HEK293 (cell line): ENCODE measurements at regions not wholly inside any gene's neighbourhood (a gene's known extent, or its start where the extent isn't known, plus 50 kb on each side); places are given as distances from the start of the nearest gene placed in this dataset.

Experiments used
- CTCF ChIA-PET: fragments of 350-600 bp; formaldehyde crosslinking; extraction: SDS; loops from one replicate; lab custom pipeline; 2021; ENCODE audit warnings: antibody characterized with exemption; lab: Yijun Ruan, JAX
- POLR2A ChIA-PET: fragments of 300-600 bp; formaldehyde crosslinking; extraction: SDS; loops from one replicate; lab custom pipeline; 2020; ENCODE audit warnings: antibody characterized with exemption, inconsistent platforms; lab: Yijun Ruan, JAX
- H3K27ac ChIP-seq: fragments of 200-500 bp; sonication (Bioruptor generic); 2 replicates; pipeline ENCODE4 v1.5.1; 2014; ENCODE audit warnings: low read depth, low read length, control low read depth, inconsistent platforms; ENCODE audit errors: extremely low read depth
- H3K36me3 ChIP-seq, 2 experiments: fragments of 200-500 bp in 1 of 2; sonication (Bioruptor generic) in 1 of 2; 1 replicate in 1 of 2; 2 replicates in 1 of 2; pipeline ENCODE4 v1.5.1; 2014 to 2017; ENCODE audit warnings: inconsistent platforms in 2 of 2, low read length in 2 of 2; ENCODE audit not compliant: control insufficient read depth in 2 of 2, insufficient read depth in 1 of 2
- H3K4me1 ChIP-seq: fragments of 200-500 bp; sonication (Bioruptor generic); 2 replicates; pipeline ENCODE4 v1.5.1; 2014; ENCODE audit warnings: mild to moderate bottlenecking, low read length, inconsistent platforms; ENCODE audit not compliant: control insufficient read depth, insufficient read depth
- H3K4me3 ChIP-seq: 2 replicates; pipeline ENCODE4 v1.5.1; 2011; ENCODE audit warnings: low read depth, mild to moderate bottlenecking, control low read depth, low read length, moderate library complexity
- H3K9me3 ChIP-seq: fragments of 200-500 bp; sonication (Bioruptor generic); 2 replicates; pipeline ENCODE4 v1.5.1; 2014; ENCODE audit warnings: low read depth, low read length, inconsistent platforms; ENCODE audit not compliant: control insufficient read depth, insufficient read depth
- AEBP2 ChIP-seq: fragments of 450-650 bp; formaldehyde crosslinking; IDR thresholded peaks from 2 replicates; pipeline ENCODE4 v1.5.1; 2016; ENCODE audit warnings: missing biosample characterization, missing genetic modification characterization, borderline replicate concordance
- BCL11B ChIP-seq: fragments of 450-650 bp; formaldehyde crosslinking; IDR thresholded peaks from 2 replicates; pipeline ENCODE4 v1.5.1; 2016; ENCODE audit warnings: low read depth, missing biosample characterization, missing genetic modification characterization
- ELK4 ChIP-seq: IDR thresholded peaks from 2 replicates; pipeline ENCODE4 v1.6.1; 2011; ENCODE audit warnings: mild to moderate bottlenecking, low read depth, low read length, borderline replicate concordance
- FEZF1 ChIP-seq: fragments of 450-650 bp; formaldehyde crosslinking; IDR thresholded peaks from 2 replicates; pipeline ENCODE4 v1.5.1; 2016; ENCODE audit warnings: missing biosample characterization, missing genetic modification characterization
- GLIS2 ChIP-seq: fragments of 450-650 bp; formaldehyde crosslinking; IDR thresholded peaks from 2 replicates; pipeline ENCODE4 v1.5.1; 2016; ENCODE audit warnings: missing biosample characterization, missing genetic modification characterization
- HIC1 ChIP-seq: fragments of 450-650 bp; formaldehyde crosslinking; IDR thresholded peaks from 2 replicates; pipeline ENCODE4 v1.5.1; 2016; ENCODE audit warnings: missing biosample characterization, missing genetic modification characterization
- IKZF3 ChIP-seq: fragments of 450-650 bp; IDR thresholded peaks from 2 replicates; pipeline ENCODE4 v1.5.0; 2018; ENCODE audit warnings: missing biosample characterization, mild to moderate bottlenecking, missing genetic modification characterization, moderate library complexity
- KLF10 ChIP-seq: fragments of 450-650 bp; IDR thresholded peaks from 2 replicates; pipeline ENCODE4 v1.5.1; 2018; ENCODE audit warnings: missing biosample characterization, mild to moderate bottlenecking, missing genetic modification characterization
- SP2 ChIP-seq: fragments of 450-650 bp; formaldehyde crosslinking; IDR thresholded peaks from 2 replicates; pipeline ENCODE4 v1.5.1; 2016; ENCODE audit warnings: missing biosample characterization, missing genetic modification characterization
- ZBTB17 ChIP-seq: fragments of 450-650 bp; formaldehyde crosslinking; IDR thresholded peaks from 2 replicates; pipeline ENCODE4 v1.5.1; 2016; ENCODE audit warnings: missing biosample characterization, missing genetic modification characterization
- ZBTB6 ChIP-seq: fragments of 450-650 bp; formaldehyde crosslinking; IDR thresholded peaks from 2 replicates; pipeline ENCODE4 v1.5.1; 2017; ENCODE audit warnings: missing biosample characterization, missing genetic modification characterization
- ZFHX2 ChIP-seq: fragments of 450-650 bp; formaldehyde crosslinking; conservative IDR thresholded peaks from 2 replicates; pipeline ENCODE4 v1.5.1; 2016; ENCODE audit warnings: missing biosample characterization, missing genetic modification characterization
- ZNF2 ChIP-seq: fragments of 450-650 bp; formaldehyde crosslinking; IDR thresholded peaks from 2 replicates; pipeline ENCODE4 v1.5.1; 2016; ENCODE audit warnings: missing biosample characterization, missing genetic modification characterization
- ZNF266 ChIP-seq: fragments of 450-650 bp; formaldehyde crosslinking; IDR thresholded peaks from 2 replicates; pipeline ENCODE4 v1.5.1; 2016; ENCODE audit warnings: missing biosample characterization, missing genetic modification characterization, low read depth
- ZNF274 ChIP-seq, 2 experiments: fragments of 200-500 bp in 1 of 2; fragments of 450-650 bp in 1 of 2; sonication (Bioruptor generic) in 1 of 2; formaldehyde crosslinking in 1 of 2; IDR thresholded peaks; 2 replicates each; pipeline versions ENCODE4 v1.5.1 to v1.6.1; 2014 to 2016; ENCODE audit warnings: borderline replicate concordance in 1 of 2, inconsistent platforms in 1 of 2, low read length in 1 of 2, missing biosample characterization in 1 of 2, missing genetic modification characterization in 1 of 2
- ZNF324 ChIP-seq: fragments of 450-650 bp; formaldehyde crosslinking; IDR thresholded peaks from 2 replicates; pipeline ENCODE4 v1.5.1; 2016; ENCODE audit warnings: missing biosample characterization, missing genetic modification characterization
- ZNF335 ChIP-seq: fragments of 450-650 bp; formaldehyde crosslinking; conservative IDR thresholded peaks from 2 replicates; pipeline ENCODE4 v1.5.1; 2016; ENCODE audit warnings: missing biosample characterization, missing genetic modification characterization
- ZNF362 ChIP-seq: fragments of 450-650 bp; formaldehyde crosslinking; IDR thresholded peaks from 2 replicates; pipeline ENCODE4 v1.5.1; 2016; ENCODE audit warnings: missing biosample characterization, missing genetic modification characterization
- ZNF37A ChIP-seq: fragments of 450-650 bp; IDR thresholded peaks from 2 replicates; pipeline ENCODE4 v1.5.1; 2018; ENCODE audit warnings: missing biosample characterization, missing genetic modification characterization
- ZNF473 ChIP-seq: fragments of 450-650 bp; formaldehyde crosslinking; IDR thresholded peaks from 2 replicates; pipeline ENCODE4 v1.5.1; 2017; ENCODE audit warnings: missing biosample characterization, missing genetic modification characterization
- ZNF529 ChIP-seq: fragments of 450-650 bp; formaldehyde crosslinking; IDR thresholded peaks from 2 replicates; pipeline ENCODE4 v1.5.1; 2017; ENCODE audit warnings: missing genetic modification characterization, missing biosample characterization; ENCODE audit not compliant: insufficient replicate concordance
- ZNF548 ChIP-seq: fragments of 450-650 bp; formaldehyde crosslinking; IDR thresholded peaks from 2 replicates; pipeline ENCODE4 v1.5.1; 2016; ENCODE audit warnings: missing biosample characterization, missing genetic modification characterization
- ZNF560 ChIP-seq: fragments of 450-650 bp; formaldehyde crosslinking; IDR thresholded peaks from 2 replicates; pipeline ENCODE4 v1.5.1; 2017; ENCODE audit warnings: missing biosample characterization, missing genetic modification characterization, borderline replicate concordance
- ZNF621 ChIP-seq: fragments of 450-650 bp; formaldehyde crosslinking; IDR thresholded peaks from 2 replicates; pipeline ENCODE4 v1.5.1; 2017; ENCODE audit warnings: missing biosample characterization, missing genetic modification characterization
- ZNF626 ChIP-seq: fragments of 450-650 bp; sonication (Bioruptor Pico); formaldehyde crosslinking; IDR thresholded peaks from 2 replicates; pipeline ENCODE4 v1.5.1; 2018; ENCODE audit warnings: missing biosample characterization, missing genetic modification characterization, inconsistent platforms
- ZNF629 ChIP-seq: fragments of 450-650 bp; formaldehyde crosslinking; IDR thresholded peaks from 2 replicates; pipeline ENCODE4 v1.5.1; 2017; ENCODE audit warnings: missing biosample characterization, missing genetic modification characterization
- ZNF664 ChIP-seq: fragments of 450-650 bp; formaldehyde crosslinking; IDR thresholded peaks from 2 replicates; pipeline ENCODE4 v1.5.1; 2016; ENCODE audit warnings: missing biosample characterization, missing genetic modification characterization
- ZNF768 ChIP-seq: fragments of 450-650 bp; formaldehyde crosslinking; IDR thresholded peaks from 2 replicates; pipeline ENCODE4 v1.5.1; 2018; ENCODE audit warnings: missing biosample characterization, mild to moderate bottlenecking, missing genetic modification characterization
- ZNF785 ChIP-seq: fragments of 450-650 bp; formaldehyde crosslinking; IDR thresholded peaks from 2 replicates; pipeline ENCODE4 v1.5.1; 2016; ENCODE audit warnings: missing biosample characterization, missing genetic modification characterization
- ZSCAN16 ChIP-seq: fragments of 450-650 bp; formaldehyde crosslinking; IDR thresholded peaks from 2 replicates; pipeline ENCODE4 v1.5.1; 2016; ENCODE audit warnings: missing biosample characterization, missing genetic modification characterization
- ZSCAN23 ChIP-seq: fragments of 450-650 bp; formaldehyde crosslinking; IDR thresholded peaks from 2 replicates; pipeline ENCODE4 v1.5.1; 2016; ENCODE audit warnings: missing biosample characterization, missing genetic modification characterization

- TF ChIP-seq ELK4 (no peak), ZNF621 (tag by site-specific recombination) (no peak), ZNF785 (0 out of 2 replicates have a peak, but pooled peaks have one; percentile 26), FEZF1 (no peak), ZNF2 (tag by site-specific recombination) (peak; percentile 92), ZNF529 (no peak), ZNF664 (no peak), ZSCAN23 (tag by site-specific recombination) (0 out of 2 replicates have a peak, but pooled peaks have one; percentile 74), IKZF3 (tag by site-specific recombination) (peak; percentile 87), ZNF629 (peak; percentile 37; the same call in 1 of the 2 replicates), AEBP2 (tag by site-specific recombination) (no peak), ZBTB6 (tag by site-specific recombination) (peak; percentile 94), ZNF335 (tag by site-specific recombination) (peak; percentile 98), ZNF768 (no peak), ZNF266 (tag by site-specific recombination) (no peak), SP2 (no peak), ZNF548 (tag by site-specific recombination) (no peak)
Measured at GRCh38 chr6:28803337-28803709, 120.5 kb downstream of the TRIM27 start (continued).

- Histone ChIP-seq H3K4me1 (no peaks in the 10 kb centered on the region), H3K27ac (no peak overlapping the region), H3K9me3 (no peaks in the 10 kb centered on the region), H3K4me3 (peak overlapping the region; percentile 19), H3K36me3 (no peaks in the 10 kb centered on the region)
- ChIA-PET POLR2A (interaction anchor here (1.0 kb wide), 1 partner anchor 58 kb away, joined by 3 read pairs; no protein-coding TSS in a partner anchor), CTCF (interaction anchor here (1.0 kb wide), 1 partner anchor 10 kb away, joined by 3 read pairs; no protein-coding TSS in a partner anchor)
- no peak for TF ChIP-seq ZFHX2 (tag by site-specific recombination)
- TF ChIP-seq ZNF626 (tag by site-specific recombination), result no peak
- TF ChIP-seq GLIS2 (tag by site-specific recombination), result no peak
- TF ChIP-seq ZSCAN16 (tag by site-specific recombination), result no peak
- no peak for TF ChIP-seq ZNF560 (tag by site-specific recombination)
- TF ChIP-seq ZBTB17 (tag by site-specific recombination), result peak; percentile 51; the same call in 1 of the 2 replicates
- peak; percentile 57 for TF ChIP-seq KLF10 (tag by site-specific recombination)
- TF ChIP-seq ZNF37A (tag by site-specific recombination), result no peak
- TF ChIP-seq BCL11B (tag by site-specific recombination), result no peak
- no peak for TF ChIP-seq HIC1 (tag by site-specific recombination)
- TF ChIP-seq ZNF473 (tag by site-specific recombination), result no peak
- peak; percentile 81 for TF ChIP-seq ZNF2 (tag by site-specific recombination)
- TF ChIP-seq ZNF324 (tag by site-specific recombination), result 0 out of 2 replicates have a peak, but pooled peaks have one; percentile 51
- TF ChIP-seq ZNF362 (tag by site-specific recombination), result peak; percentile 73
- TF ChIP-seq ZNF274 (IDR thresholded peaks at IDR 0.05; ENCODE audit: low read length), result no peak
- TF ChIP-seq ZNF274 (tag by site-specific recombination; IDR thresholded peaks at IDR 0.05; ENCODE audit: borderline replicate concordance), result no peak
Measured at GRCh38 chr6:28807682-28808280, 116.0 kb downstream of the TRIM27 start.
